Heart left ventricle (tissue), 13 donors: ENCODE measurements at regions not wholly inside any gene's neighbourhood (a gene's known extent, or its start where the extent isn't known, plus 50 kb on each side); places are given as distances from the start of the nearest gene placed in this dataset.

Experiments
- CTCF ChIP-seq, 12 donors: fragments of 200-600 bp; sonication (generic) in 4 of 12; IDR thresholded peaks; one replicate each; pipeline versions ENCODE4 v1.5.0 to v1.8.0; 2018 to 2022; ENCODE audit warnings: antibody characterized with exemption in 12 of 12, mild to moderate bottlenecking in 5 of 12
- POLR2A ChIP-seq, 2 donors: fragments of 450-650 bp; IDR thresholded peaks; one replicate each; pipeline ENCODE4 v1.6.1; 2017; ENCODE audit warnings: antibody characterized with exemption in 2 of 2, mild to moderate bottlenecking in 2 of 2, moderate library complexity in 2 of 2
- donor health status: ischemic (EF 13 %, LVEDD 7.1; RV severe dilation, severe dysfunction).
- donor health status: DM: no; HTN: yes; CAD: no.
- donor health status: DM: no; HTN: no; CAD: no.
- donor health status: ischemic (EF 25% LVEDD 6.9; RV normal size, moderate dysfunction).
- donor health status: ischemic (EF 25% LVEDD 5.7; RV mildly dilated, moderate dysfunction).
- donor health status: ischemic (EF 35%, LVEDD 5.7; RV mildly dilated, moderate dysfunction).
- donor health status: nonischemic (EF 11% LVEDD 7.7; RV severe dilation, severe dysfunction).
- donor health status: DM: yes; HTN: yes; CAD: no.
- donor health status: PGD.
- donor health status: ischemic (EF 29% LVEDD 5.4; RV normal size, mild dysfunction).
- donor health status: nonischemic (EF 23%, LVEDD 6.1; RV moderate dilation, normal function).

- TF ChIP-seq CTCF (IDR thresholded peaks at IDR 0.05) (no peak), POLR2A (IDR thresholded peaks at IDR 0.05) (no peak)
Observed at GRCh38 chr12:116647813-116648212, 88.6 kb downstream of the MAP1LC3B2 start.
